Vagina (tissue), 2 donors: ENCODE measurements at regions not wholly inside any gene's neighbourhood (a gene's known extent, or its start where the extent isn't known, plus 50 kb on each side); places are given as distances from the start of the nearest gene placed in this dataset.

Experiments
- POLR2AphosphoS5 ChIP-seq, 2 donors: sonication (generic); formaldehyde crosslinking; IDR thresholded peaks; one replicate each; pipeline ENCODE4 v1.9.0; 2017; ENCODE audit warnings: antibody characterized with exemption in 2 of 2, mild to moderate bottlenecking in 2 of 2, low read depth in 1 of 2; ENCODE audit not compliant: insufficient read depth in 1 of 2
- TF ChIP-seq, protein P1 (sequence below), 3 experiments: fragments of 450-650 bp in 2 of 3; fragments of 200-600 bp in 1 of 3; sonication (generic) in 1 of 3; IDR thresholded peaks; one replicate each; pipeline ENCODE4 v1.5.1; 2017 to 2019; ENCODE audit warnings: antibody characterized with exemption in 3 of 3, mild to moderate bottlenecking in 2 of 3, moderate library complexity in 2 of 3

DNA sequence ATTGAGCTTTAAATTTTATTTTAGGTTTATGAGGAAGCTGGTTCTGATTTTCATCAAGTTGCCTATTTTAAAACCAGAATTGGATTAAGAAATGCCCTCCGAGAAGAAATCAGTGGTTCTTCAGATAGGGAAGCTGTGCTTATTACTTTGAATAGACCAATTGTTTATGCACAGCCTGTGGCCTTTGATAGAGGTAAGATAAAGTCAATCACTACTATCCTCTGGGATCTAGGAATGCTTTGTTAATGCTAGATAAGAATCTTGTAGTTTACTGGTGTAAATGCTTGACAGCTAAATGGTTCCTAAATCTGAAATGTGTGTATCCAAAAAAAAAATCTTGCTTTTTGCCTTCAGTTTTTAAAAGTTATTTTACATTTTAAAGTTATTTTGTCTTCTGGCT, 73.0 kb upstream of the ADAD1 start:
- TF ChIP-seq, protein P1, sequence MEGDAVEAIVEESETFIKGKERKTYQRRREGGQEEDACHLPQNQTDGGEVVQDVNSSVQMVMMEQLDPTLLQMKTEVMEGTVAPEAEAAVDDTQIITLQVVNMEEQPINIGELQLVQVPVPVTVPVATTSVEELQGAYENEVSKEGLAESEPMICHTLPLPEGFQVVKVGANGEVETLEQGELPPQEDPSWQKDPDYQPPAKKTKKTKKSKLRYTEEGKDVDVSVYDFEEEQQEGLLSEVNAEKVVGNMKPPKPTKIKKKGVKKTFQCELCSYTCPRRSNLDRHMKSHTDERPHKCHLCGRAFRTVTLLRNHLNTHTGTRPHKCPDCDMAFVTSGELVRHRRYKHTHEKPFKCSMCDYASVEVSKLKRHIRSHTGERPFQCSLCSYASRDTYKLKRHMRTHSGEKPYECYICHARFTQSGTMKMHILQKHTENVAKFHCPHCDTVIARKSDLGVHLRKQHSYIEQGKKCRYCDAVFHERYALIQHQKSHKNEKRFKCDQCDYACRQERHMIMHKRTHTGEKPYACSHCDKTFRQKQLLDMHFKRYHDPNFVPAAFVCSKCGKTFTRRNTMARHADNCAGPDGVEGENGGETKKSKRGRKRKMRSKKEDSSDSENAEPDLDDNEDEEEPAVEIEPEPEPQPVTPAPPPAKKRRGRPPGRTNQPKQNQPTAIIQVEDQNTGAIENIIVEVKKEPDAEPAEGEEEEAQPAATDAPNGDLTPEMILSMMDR (IDR thresholded peaks at IDR 0.05), result no peak
- TF ChIP-seq POLR2AphosphoS5 (IDR thresholded peaks at IDR 0.05; ENCODE audit: insufficient read depth in 1 of 2, low read depth in 1 of 2), result no peak
